Gastrocnemius medialis (tissue), 4 donors: ENCODE measurements at regions not wholly inside any gene's neighbourhood (a gene's known extent, or its start where the extent isn't known, plus 50 kb on each side); places are given as distances from the start of the nearest gene placed in this dataset.

Experiments
- ATAC-seq, 2 donors: fragments of 150-250 bp; one replicate each; pipeline ENCODE4 v1.9.1; 2016
- DNase-seq, 2 donors: peaks; one replicate each; pipeline ENCODE4 v3.0.0-alpha.2; 2019
- H3K27ac ChIP-seq, 4 donors: fragments of 200-600 bp; sonication (generic); 1 replicate in 1 of 4; 2 replicates in 3 of 4; pipeline ENCODE4 v1.5.1; 2016 to 2018; ENCODE audit warnings: mild to moderate bottlenecking in 2 of 4, moderate library complexity in 1 of 4
- H3K27me3 ChIP-seq, 3 donors: fragments of 200-600 bp; sonication (generic) in 2 of 3; 1 replicate in 1 of 3; 2 replicates in 2 of 3; pipeline versions ENCODE4 v1.5.1 to v1.6.0; 2016 to 2019; ENCODE audit warnings: mild to moderate bottlenecking in 1 of 3, moderate library complexity in 1 of 3
- H3K36me3 ChIP-seq, 2 donors: fragments of 200-600 bp; sonication (generic) in 1 of 2; one replicate each; pipeline ENCODE4 v1.5.1; 2017 to 2018
- H3K4me1 ChIP-seq, 2 donors: fragments of 200-600 bp; sonication (generic) in 1 of 2; one replicate each; pipeline ENCODE4 v1.5.1; 2016 to 2017; ENCODE audit warnings: mild to moderate bottlenecking in 2 of 2
- H3K4me3 ChIP-seq, 4 donors: fragments of 200-600 bp; sonication (generic) in 3 of 4; 1 replicate in 1 of 4; 2 replicates in 3 of 4; pipeline ENCODE4 v1.5.1; 2016 to 2019; ENCODE audit warnings: mild to moderate bottlenecking in 2 of 4
- H3K9me3 ChIP-seq, 3 donors: fragments of 200-600 bp; sonication (generic) in 2 of 3; 1 replicate in 1 of 3; 2 replicates in 2 of 3; pipeline ENCODE4 v1.5.1; 2016 to 2019
- CTCF ChIP-seq, 5 experiments: fragments of 450-650 bp in 3 of 5; fragments of 200-600 bp in 2 of 5; sonication (generic) in 2 of 5; IDR thresholded peaks in 4 of 5; conservative IDR thresholded peaks in 1 of 5; 1 replicate in 4 of 5; 2 replicates in 1 of 5; pipeline ENCODE4 v1.5.1; 2016 to 2019; ENCODE audit warnings: antibody characterized with exemption in 5 of 5, mild to moderate bottlenecking in 3 of 5, moderate library complexity in 3 of 5
- POLR2A ChIP-seq, 2 donors: fragments of 450-650 bp; IDR thresholded peaks; one replicate each; pipeline ENCODE4 v1.6.1; 2017; ENCODE audit warnings: antibody characterized with exemption in 2 of 2, mild to moderate bottlenecking in 2 of 2, moderate library complexity in 2 of 2
- in situ Hi-C, 4 donors: fragments of 200-750 bp; cut with MboI; loops; one replicate each; pipeline versions ENCODE4 v1.15.0 to v1.8.0; 2017; ENCODE audit warnings: low sequenced_read_pairs in 4 of 4
- intact Hi-C: fragments of 100-400 bp; cut with DNase I; formaldehyde crosslinking; loops from one replicate; pipeline ENCODE4 v1.15.1; 2023; ENCODE audit warnings: low total_unique reads

- no peaks in the 10 kb centered on the region for H3K9me3 ChIP-seq
- H3K27ac ChIP-seq = no peak overlapping the region
- no peaks in the 10 kb centered on the region for H3K36me3 ChIP-seq
- ATAC-seq = no peak
- TF ChIP-seq POLR2A (IDR thresholded peaks at IDR 0.05) (no peak), CTCF (IDR thresholded peaks at IDR 0.05 in 4 of 5, conservative IDR thresholded peaks at IDR 0.05 in 1 of 5) (no peak)
- H3K4me1 ChIP-seq = no peaks in the 10 kb centered on the region
- intact Hi-C loops (no loop called here), in situ Hi-C loops (no loop called here)
- no peaks in the 10 kb centered on the region for H3K27me3 ChIP-seq
- no peak for DNase-seq
- no peak overlapping the region for H3K4me3 ChIP-seq
Measured at GRCh38 chr18:60892855-60893254, 440.4 kb upstream of the CDH20 start.

GRCh38 chr18:60893355-60894097, 439.7 kb upstream of the CDH20 start:
- intact Hi-C loops (no loop called here), in situ Hi-C loops (no loop called here)
- ATAC-seq (no peak), DNase-seq (no peak)
- TF ChIP-seq POLR2A (IDR thresholded peaks at IDR 0.05) = no peak
- no peak for TF ChIP-seq CTCF (IDR thresholded peaks at IDR 0.05 in 4 of 5, conservative IDR thresholded peaks at IDR 0.05 in 1 of 5)
- Histone ChIP-seq H3K36me3 (no peaks in the 10 kb centered on the region), H3K9me3 (no peaks in the 10 kb centered on the region), H3K4me1 (no peaks in the 10 kb centered on the region), H3K4me3 (no peak overlapping the region), H3K27ac (no peak overlapping the region), H3K27me3 (no peaks in the 10 kb centered on the region)

GRCh38 chr18:60894254-60894945, 438.8 kb upstream of the CDH20 start:
- in situ Hi-C loops = no loop called here
- DNase-seq (no peak), ATAC-seq (no peak)

GRCh38 chr18:60895181-60895580, 438.0 kb upstream of the CDH20 start:
- Histone ChIP-seq H3K27ac (no peak overlapping the region), H3K4me1 (no peaks in the 10 kb centered on the region), H3K36me3 (no peaks in the 10 kb centered on the region), H3K9me3 (no peaks in the 10 kb centered on the region), H3K4me3 (no peak overlapping the region), H3K27me3 (no peaks in the 10 kb centered on the region)
- intact Hi-C loops (no loop called here), in situ Hi-C loops (no loop called here)
- TF ChIP-seq CTCF (IDR thresholded peaks at IDR 0.05 in 4 of 5, conservative IDR thresholded peaks at IDR 0.05 in 1 of 5) (no peak), POLR2A (IDR thresholded peaks at IDR 0.05) (no peak)
- no peak for DNase-seq
- no peak for ATAC-seq

More at GRCh38 chr18:60894254-60894945, 438.8 kb upstream of the CDH20 start:
- intact Hi-C loops = no loop called here
- Histone ChIP-seq H3K36me3 (no peaks in the 10 kb centered on the region), H3K4me1 (no peaks in the 10 kb centered on the region), H3K9me3 (no peaks in the 10 kb centered on the region), H3K27me3 (no peaks in the 10 kb centered on the region), H3K4me3 (no peak overlapping the region), H3K27ac (no peak overlapping the region)
- TF ChIP-seq POLR2A (IDR thresholded peaks at IDR 0.05) = no peak
- no peak for TF ChIP-seq CTCF (IDR thresholded peaks at IDR 0.05 in 4 of 5, conservative IDR thresholded peaks at IDR 0.05 in 1 of 5)
